ENCODE measurements at regions not wholly inside any gene's neighbourhood (a gene's known extent, or its start where the extent isn't known, plus 50 kb on each side); places are given as distances from the start of the nearest gene placed in this dataset.
"Not testable (repeated sequence)": the region's sequence is repeated elsewhere in the genome, so short reads cannot be mapped to it uniquely, and the experiment has no call there.

DNA sequence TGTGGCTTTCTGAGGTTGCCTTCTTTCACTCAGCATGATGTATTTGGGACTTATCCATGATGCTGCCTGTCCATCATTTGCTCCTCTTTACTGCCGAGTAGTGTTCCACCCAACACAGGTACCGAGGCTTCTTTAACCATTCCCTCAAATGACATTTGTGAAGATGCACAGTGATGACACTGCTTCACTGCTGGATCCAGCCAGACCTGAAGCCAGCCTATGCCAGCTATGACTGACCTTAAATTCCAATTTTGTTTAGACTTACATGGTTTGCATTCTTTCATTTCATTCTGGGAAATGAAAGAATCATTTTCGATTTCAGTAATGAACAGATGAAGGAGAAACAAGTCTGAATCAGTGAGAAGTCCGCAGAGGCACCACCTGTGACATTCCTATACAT is 271.0 kb downstream of the AACS start:
- Mint-ChIP-seq H3K9me3 (no peaks in the 10 kb centered on the region), H3K27me3 (peaks cover 36% of the 10 kb centered on the region), H3K4me1 (no peaks in the 10 kb centered on the region), H3K4me3 (no peak overlapping the region), H3K36me3 (ENCODE audit: insufficient read depth) (no peaks in the 10 kb centered on the region), H3K27ac (ENCODE audit: low read depth) (no peak overlapping the region)
- ATAC-seq (replicated peaks; ENCODE audit: extremely low read depth, poor library complexity, severe bottlenecking): no peak
- no peak for DNase-seq (ENCODE audit: low spot score in 2 of 2)

DNA sequence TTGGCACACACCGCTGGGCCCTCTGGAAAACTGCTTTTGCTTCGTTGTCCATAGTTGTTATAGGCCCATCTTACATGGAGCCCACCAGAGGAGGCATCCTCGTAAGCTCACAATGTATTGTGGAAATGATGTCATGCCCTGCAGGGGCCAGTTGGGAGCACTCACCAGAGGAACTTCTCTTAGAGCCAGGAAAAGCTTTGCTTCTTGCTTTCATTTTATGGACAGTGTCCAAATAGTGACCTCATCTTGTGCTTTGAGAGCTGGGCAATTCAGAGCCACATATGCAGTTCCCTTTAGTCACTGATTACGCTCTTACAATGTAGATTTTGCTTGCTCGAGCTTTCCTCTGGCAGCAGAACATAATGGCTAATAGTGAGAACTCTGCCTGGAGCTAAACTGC is 275.6 kb downstream of the AACS start:
- Mint-ChIP-seq H3K4me1 (no peaks in the 10 kb centered on the region), H3K27ac (ENCODE audit: low read depth) (no peak overlapping the region), H3K4me3 (no peak overlapping the region), H3K36me3 (ENCODE audit: insufficient read depth) (no peaks in the 10 kb centered on the region), H3K9me3 (no peaks in the 10 kb centered on the region), H3K27me3 (peaks cover 64% of the 10 kb centered on the region)
- no peak for DNase-seq (ENCODE audit: low spot score in 2 of 2)
- no peak for ATAC-seq (replicated peaks; ENCODE audit: extremely low read depth, poor library complexity, severe bottlenecking)

DNA sequence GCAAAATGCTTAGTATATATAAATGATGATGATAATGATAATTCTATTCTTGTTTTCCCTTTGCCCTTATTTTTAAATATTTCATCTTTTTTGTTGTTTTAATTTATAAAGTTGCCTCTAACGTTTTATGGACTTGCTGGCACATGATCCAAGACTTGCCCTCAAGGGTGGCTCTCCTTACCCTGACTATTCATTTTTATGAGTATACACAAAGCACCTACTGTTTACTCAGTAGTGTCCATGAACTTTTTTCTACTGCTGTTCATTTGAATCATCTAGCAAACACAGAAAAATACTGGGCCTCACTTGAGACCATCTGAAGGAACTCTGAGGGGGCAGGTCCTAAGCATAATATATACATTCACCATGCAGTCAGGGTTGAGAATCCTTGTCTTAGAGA is 276.2 kb downstream of the AACS start:
- no peak for ATAC-seq (replicated peaks; ENCODE audit: extremely low read depth, poor library complexity, severe bottlenecking)
- Mint-ChIP-seq H3K4me1 (no peaks in the 10 kb centered on the region), H3K27me3 (peaks cover 60% of the 10 kb centered on the region)

DNA sequence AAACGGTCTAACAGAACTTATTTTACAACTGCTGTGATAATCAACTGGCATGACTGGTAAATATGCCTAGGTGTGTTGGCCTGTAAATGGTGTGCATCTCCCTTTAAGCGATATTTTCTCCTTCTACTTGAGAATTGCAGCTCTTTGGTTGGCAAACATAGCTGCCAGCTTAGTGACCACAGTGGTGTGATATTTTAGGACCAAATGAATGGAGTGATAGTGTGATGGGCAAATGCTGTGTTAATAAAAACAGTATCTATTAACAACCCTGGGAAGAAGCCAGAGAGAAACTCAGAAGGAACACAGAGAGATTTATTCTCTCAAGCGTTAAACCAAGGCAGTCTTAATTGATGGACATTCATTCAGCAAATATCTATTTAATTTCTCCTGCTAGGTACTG is 278.4 kb downstream of the AACS start:
- H3K9me3 Mint-ChIP-seq: no peaks in the 10 kb centered on the region
- H3K27me3 Mint-ChIP-seq: peaks cover 49% of the 10 kb centered on the region
- no peaks in the 10 kb centered on the region for H3K4me1 Mint-ChIP-seq
- DNase-seq (ENCODE audit: low spot score in 2 of 2): no peak
- no peak overlapping the region for H3K4me3 Mint-ChIP-seq
- ATAC-seq (replicated peaks; ENCODE audit: extremely low read depth, poor library complexity, severe bottlenecking): no peak
- H3K27ac Mint-ChIP-seq (ENCODE audit: low read depth): no peak overlapping the region
- H3K36me3 Mint-ChIP-seq (ENCODE audit: insufficient read depth): no peaks in the 10 kb centered on the region

More for the DNA sequence above, 276.2 kb downstream of the AACS start:
- no peaks in the 10 kb centered on the region for H3K9me3 Mint-ChIP-seq
- H3K36me3 Mint-ChIP-seq (ENCODE audit: insufficient read depth): no peaks in the 10 kb centered on the region
- DNase-seq (ENCODE audit: low spot score in 2 of 2): no peak
- no peak overlapping the region for H3K4me3 Mint-ChIP-seq
- no peak overlapping the region for H3K27ac Mint-ChIP-seq (ENCODE audit: low read depth)

GRCh38 chr12:125346362-125346761 is 281.1 kb downstream of the AACS start:
- DNase-seq (ENCODE audit: low spot score in 2 of 2) (no peak), ATAC-seq (replicated peaks; ENCODE audit: extremely low read depth, poor library complexity, severe bottlenecking) (no peak)
- no peak overlapping the region for H3K27ac Mint-ChIP-seq (ENCODE audit: low read depth)
- H3K9me3 Mint-ChIP-seq: no peaks in the 10 kb centered on the region
- H3K27me3 Mint-ChIP-seq: peaks cover 70% of the 10 kb centered on the region
- no peaks in the 10 kb centered on the region for H3K4me1 Mint-ChIP-seq
- no peak overlapping the region for H3K4me3 Mint-ChIP-seq
- no peaks in the 10 kb centered on the region for H3K36me3 Mint-ChIP-seq (ENCODE audit: insufficient read depth)

- peaks cover 47% of the 10 kb centered on the region for H3K27me3 Mint-ChIP-seq
- no peak overlapping the region for H3K27ac Mint-ChIP-seq (ENCODE audit: low read depth)
- H3K9me3 Mint-ChIP-seq: peaks cover 4% of the 10 kb centered on the region
- H3K4me1 Mint-ChIP-seq: no peaks in the 10 kb centered on the region
- H3K36me3 Mint-ChIP-seq (ENCODE audit: insufficient read depth): no peaks in the 10 kb centered on the region
- ATAC-seq (replicated peaks; ENCODE audit: extremely low read depth, poor library complexity, severe bottlenecking) (no peak), DNase-seq (ENCODE audit: low spot score in 2 of 2) (no peak)
- H3K4me3 Mint-ChIP-seq: no peak overlapping the region
Observed at GRCh38 chr12:125351788-125352187, 286.6 kb downstream of the AACS start.

- H3K4me1 Mint-ChIP-seq; DNase-seq (ENCODE audit: low spot score in 2 of 2); H3K27ac Mint-ChIP-seq (ENCODE audit: low read depth); H3K36me3 Mint-ChIP-seq (ENCODE audit: insufficient read depth); ATAC-seq (replicated peaks; ENCODE audit: extremely low read depth, poor library complexity, severe bottlenecking); H3K4me3 Mint-ChIP-seq; H3K9me3 Mint-ChIP-seq: not testable (repeated sequence)
- peaks cover 51% of the 10 kb centered on the region for H3K27me3 Mint-ChIP-seq
Observed at GRCh38 chr12:125353002-125353401, 287.8 kb downstream of the AACS start.

- Mint-ChIP-seq H3K4me1 (no peaks in the 10 kb centered on the region), H3K27me3 (peaks cover 45% of the 10 kb centered on the region), H3K36me3 (ENCODE audit: insufficient read depth) (no peaks in the 10 kb centered on the region), H3K4me3 (no peak overlapping the region), H3K9me3 (peaks cover 6% of the 10 kb centered on the region), H3K27ac (ENCODE audit: low read depth) (no peak overlapping the region)
- no peak for ATAC-seq (replicated peaks; ENCODE audit: extremely low read depth, poor library complexity, severe bottlenecking)
- DNase-seq (ENCODE audit: low spot score in 2 of 2): no peak
Observed at GRCh38 chr12:125353871-125354270, 288.6 kb downstream of the AACS start.

DNA sequence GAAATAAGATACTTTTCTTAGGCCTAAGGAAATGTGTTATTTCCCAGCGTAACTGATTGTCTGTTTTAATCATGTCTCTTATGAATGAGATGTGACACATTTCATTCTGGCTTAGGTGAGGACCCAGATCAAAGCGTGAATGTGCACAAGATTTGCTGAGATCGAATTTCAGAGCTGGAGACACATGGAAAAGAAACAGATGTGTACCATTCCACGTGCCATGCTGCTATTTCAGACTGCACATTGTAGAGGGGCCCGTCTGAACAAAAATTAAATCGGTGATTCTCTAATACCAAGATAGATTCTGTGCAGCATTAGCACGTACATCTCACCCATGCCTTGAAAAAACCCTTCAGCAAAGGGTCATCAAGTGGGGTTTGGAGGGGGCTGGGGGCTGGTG is 290.4 kb downstream of the AACS start:
- no peaks in the 10 kb centered on the region for H3K36me3 Mint-ChIP-seq (ENCODE audit: insufficient read depth)
- H3K4me1 Mint-ChIP-seq: no peaks in the 10 kb centered on the region
- H3K9me3 Mint-ChIP-seq: peaks cover 6% of the 10 kb centered on the region
- H3K4me3 Mint-ChIP-seq: no peak overlapping the region
- H3K27ac Mint-ChIP-seq (ENCODE audit: low read depth): no peak overlapping the region
- DNase-seq (ENCODE audit: low spot score in 2 of 2): no peak
- no peak for ATAC-seq (replicated peaks; ENCODE audit: extremely low read depth, poor library complexity, severe bottlenecking)
- H3K27me3 Mint-ChIP-seq: peaks cover 28% of the 10 kb centered on the region

- Mint-ChIP-seq H3K36me3 (ENCODE audit: insufficient read depth) (no peaks in the 10 kb centered on the region), H3K27ac (ENCODE audit: low read depth) (no peak overlapping the region), H3K4me3 (no peak overlapping the region), H3K4me1 (no peaks in the 10 kb centered on the region), H3K9me3 (peaks cover 6% of the 10 kb centered on the region), H3K27me3 (peaks cover 23% of the 10 kb centered on the region)
- ATAC-seq (replicated peaks; ENCODE audit: extremely low read depth, poor library complexity, severe bottlenecking): no peak
- DNase-seq (ENCODE audit: low spot score in 2 of 2): no peak
Observed at GRCh38 chr12:125356111-125356510, 290.9 kb downstream of the AACS start.

DNA sequence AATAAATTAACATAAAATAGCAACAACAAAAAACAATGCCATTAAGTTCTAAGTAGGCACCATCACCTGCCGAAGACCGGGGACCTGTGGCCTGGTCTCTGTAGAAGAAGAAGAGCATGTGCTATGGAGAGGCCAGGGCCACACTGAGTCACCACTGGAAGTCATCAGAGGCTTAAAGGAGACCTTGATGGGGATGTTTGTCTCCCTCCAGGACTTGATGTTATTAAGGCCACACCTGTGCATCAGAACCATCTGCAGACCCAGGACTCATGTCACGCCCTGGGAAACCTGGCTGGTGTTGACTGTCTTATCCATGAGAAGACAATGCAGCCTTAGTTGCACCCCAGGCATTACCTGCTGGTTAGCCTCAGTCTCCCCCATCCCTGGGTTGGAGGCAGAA is 292.3 kb downstream of the AACS start:
- Mint-ChIP-seq H3K9me3 (peaks cover 6% of the 10 kb centered on the region), H3K4me1 (no peaks in the 10 kb centered on the region)

DNA sequence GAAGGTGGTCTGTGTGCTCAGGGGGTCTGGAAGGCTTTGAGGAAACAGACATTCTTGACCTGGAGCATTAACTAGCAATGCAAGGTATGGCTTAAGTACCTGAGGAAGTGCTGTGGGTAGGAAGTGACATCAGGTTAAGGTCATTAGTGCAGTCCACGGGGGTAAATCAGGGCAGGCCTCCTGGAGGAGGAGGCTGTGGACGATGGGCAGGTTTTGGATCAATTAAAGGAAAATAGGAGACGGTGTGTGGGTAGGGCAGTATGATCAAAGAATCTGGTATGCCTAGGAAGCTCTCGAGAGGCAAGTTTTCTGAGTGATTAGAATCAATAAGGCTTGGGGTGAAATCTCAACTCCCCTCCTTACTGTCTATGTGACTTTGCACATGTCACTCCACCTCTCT is 295.3 kb downstream of the AACS start:
- H3K4me1 Mint-ChIP-seq: no peaks in the 10 kb centered on the region
- no peak overlapping the region for H3K4me3 Mint-ChIP-seq
- no peaks in the 10 kb centered on the region for H3K36me3 Mint-ChIP-seq (ENCODE audit: insufficient read depth)
- DNase-seq (ENCODE audit: low spot score in 2 of 2) (no peak), ATAC-seq (replicated peaks; ENCODE audit: extremely low read depth, poor library complexity, severe bottlenecking) (no peak)
- H3K9me3 Mint-ChIP-seq: peaks cover 6% of the 10 kb centered on the region
- no peak overlapping the region for H3K27ac Mint-ChIP-seq (ENCODE audit: low read depth)
- peaks cover 12% of the 10 kb centered on the region for H3K27me3 Mint-ChIP-seq

More for the DNA sequence above, 292.3 kb downstream of the AACS start:
- Mint-ChIP-seq H3K4me3 (no peak overlapping the region), H3K27ac (ENCODE audit: low read depth) (no peak overlapping the region), H3K27me3 (peaks cover 21% of the 10 kb centered on the region), H3K36me3 (ENCODE audit: insufficient read depth) (no peaks in the 10 kb centered on the region)
- no peak for DNase-seq (ENCODE audit: low spot score in 2 of 2)
- no peak for ATAC-seq (replicated peaks; ENCODE audit: extremely low read depth, poor library complexity, severe bottlenecking)

GRCh38 chr12:125371033-125371432 is 305.8 kb downstream of the AACS start:
- Mint-ChIP-seq H3K4me3 (no peak overlapping the region), H3K4me1 (no peaks in the 10 kb centered on the region), H3K27me3 (peaks cover 27% of the 10 kb centered on the region), H3K27ac (ENCODE audit: low read depth) (no peak overlapping the region), H3K9me3 (no peaks in the 10 kb centered on the region), H3K36me3 (ENCODE audit: insufficient read depth) (peaks cover 2% of the 10 kb centered on the region)
- no peak for DNase-seq (ENCODE audit: low spot score in 2 of 2)
- ATAC-seq (replicated peaks; ENCODE audit: extremely low read depth, poor library complexity, severe bottlenecking): no peak

DNA sequence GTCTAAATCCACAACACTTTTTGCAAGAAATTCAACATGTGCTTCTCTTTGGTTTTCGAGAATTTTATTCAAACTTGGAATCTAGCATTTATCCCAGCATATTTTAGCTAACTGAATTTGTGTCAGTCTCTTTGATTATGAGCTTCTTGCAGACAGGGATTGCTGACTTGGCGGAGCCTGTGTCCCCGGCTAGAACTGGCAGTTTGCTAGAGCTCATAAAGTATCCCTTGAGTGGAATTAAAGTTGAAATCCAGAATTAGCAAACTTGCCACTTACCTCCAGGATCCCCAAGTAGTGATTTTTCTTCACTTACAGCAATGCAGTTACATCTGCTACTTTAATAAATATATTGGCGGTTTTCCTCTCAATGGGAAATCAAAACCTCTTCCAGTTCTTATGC is 306.9 kb downstream of the AACS start:
- Mint-ChIP-seq H3K27me3 (peaks cover 32% of the 10 kb centered on the region), H3K4me1 (no peaks in the 10 kb centered on the region), H3K4me3 (no peak overlapping the region), H3K9me3 (no peaks in the 10 kb centered on the region), H3K36me3 (ENCODE audit: insufficient read depth) (peaks cover 2% of the 10 kb centered on the region), H3K27ac (ENCODE audit: low read depth) (no peak overlapping the region)
- ATAC-seq (replicated peaks; ENCODE audit: extremely low read depth, poor library complexity, severe bottlenecking) (no peak), DNase-seq (ENCODE audit: low spot score in 2 of 2) (no peak)
